GM12878 (cell line): ENCODE measurements at regions not wholly inside any gene's neighbourhood (a gene's known extent, or its start where the extent isn't known, plus 50 kb on each side); places are given as distances from the start of the nearest gene placed in this dataset.

ENCODE experiments used
- E4F1 ChIP-seq: fragments of 450-650 bp; IDR thresholded peaks from 2 replicates; pipeline ENCODE4 v1.6.1; 2018; ENCODE audit warnings: borderline replicate concordance, mild to moderate bottlenecking; ENCODE audit not compliant: partially characterized antibody
- IRF3 ChIP-seq: fragments of 450-650 bp; IDR thresholded peaks from 2 replicates; pipeline ENCODE4 v1.6.1; 2014; ENCODE audit warnings: mild to moderate bottlenecking
- NFXL1 ChIP-seq: fragments of 450-650 bp; IDR thresholded peaks from 2 replicates; pipeline ENCODE4 v1.6.1; 2017; ENCODE audit warnings: antibody characterized with exemption, mild to moderate bottlenecking, borderline replicate concordance
- NR2C2 ChIP-seq: IDR thresholded peaks from 2 replicates; pipeline ENCODE4 v1.6.1; 2011; ENCODE audit warnings: borderline replicate concordance, low read depth; ENCODE audit not compliant: control insufficient read depth, insufficient read length
- RELB ChIP-seq: fragments of 450-650 bp; IDR thresholded peaks from 2 replicates; pipeline ENCODE4 v1.6.1; 2017; ENCODE audit warnings: low read depth, mild to moderate bottlenecking, moderate library complexity
- RFX5 ChIP-seq: IDR thresholded peaks from 2 replicates; pipeline ENCODE4 v1.6.1; 2011; ENCODE audit warnings: low read depth, low read length, improper control_type of control experiment
- SREBF2 ChIP-seq: IDR thresholded peaks from 2 replicates; pipeline ENCODE4 v1.6.1; 2012; ENCODE audit warnings: mild to moderate bottlenecking, low read length
- USF2 ChIP-seq: IDR thresholded peaks from 2 replicates; pipeline ENCODE4 v1.6.1; 2011; ENCODE audit warnings: low read depth, low read length, improper control_type of control experiment, borderline replicate concordance

GRCh38 chr18:60500960-60501359 lies 128.4 kb upstream of the MC4R start (continued):
- TF ChIP-seq E4F1 (no peak), USF2 (no peak), NFXL1 (no peak), SREBF2 (no peak), IRF3 (no peak), RELB (no peak), NR2C2 (no peak), RFX5 (no peak)
